Calu3 (cell line): ENCODE measurements at regions not wholly inside any gene's neighbourhood (a gene's known extent, or its start where the extent isn't known, plus 50 kb on each side); places are given as distances from the start of the nearest gene placed in this dataset.

Experiments used
- BruUV-seq: library from RNA; stranded (reverse); fragments of 400-500 nt; replicated peaks from 2 replicates; lab custom pipeline; 2021; lab: Mats Ljungman, UMichigan
- CTCF ChIA-PET: fragments of 300-600 bp; sonication (Branson Sonifier 250); formaldehyde crosslinking; loops from one replicate; lab custom pipeline; 2022; ENCODE audit warnings: antibody characterized with exemption; lab: Charles Lee
- DNase-seq: peaks from one replicate; pipeline ENCODE4 v3.0.0; 2022
- H3K27ac Mint-ChIP-seq: one replicate; pipeline ENCODE4 v1.8.0; 2022; ENCODE audit warnings: mixed read lengths; ENCODE audit not compliant: unreplicated experiment
- H3K27me3 Mint-ChIP-seq: one replicate; pipeline ENCODE4 v1.8.0; 2022; ENCODE audit warnings: mixed read lengths; ENCODE audit not compliant: unreplicated experiment
- H3K36me3 Mint-ChIP-seq: one replicate; pipeline ENCODE4 v1.8.0; 2022; ENCODE audit warnings: mild to moderate bottlenecking, moderate library complexity, mixed read lengths; ENCODE audit not compliant: insufficient read depth, unreplicated experiment
- H3K4me1 Mint-ChIP-seq: one replicate; pipeline ENCODE4 v1.8.0; 2022; ENCODE audit warnings: mild to moderate bottlenecking, low read depth, mixed read lengths; ENCODE audit not compliant: unreplicated experiment
- H3K4me3 Mint-ChIP-seq: one replicate; pipeline ENCODE4 v1.8.0; 2022; ENCODE audit warnings: mild to moderate bottlenecking, low read depth, moderate library complexity, mixed read lengths; ENCODE audit not compliant: unreplicated experiment
- H3K9me3 Mint-ChIP-seq: one replicate; pipeline ENCODE4 v1.8.0; 2022; ENCODE audit warnings: low read depth, mixed read lengths; ENCODE audit not compliant: unreplicated experiment
- CTCF ChIP-seq: fragments of 200-600 bp; IDR thresholded peaks from one replicate; pipeline ENCODE4 v1.8.0; 2022; ENCODE audit warnings: antibody characterized with exemption; ENCODE audit not compliant: unreplicated experiment
- intact Hi-C: fragments of 100-400 bp; cut with micrococcal nuclease; formaldehyde crosslinking; loops from one replicate; pipeline ENCODE4 v1.10.0; 2022; ENCODE audit not compliant: unreplicated experiment

- Mint-ChIP-seq H3K27ac (no peak overlapping the region), H3K4me3 (no peak overlapping the region), H3K4me1 (no peaks in the 10 kb centered on the region), H3K36me3 (no peaks in the 10 kb centered on the region), H3K9me3 (peaks cover under 1% of the 10 kb centered on the region), H3K27me3 (no peaks in the 10 kb centered on the region)
- no peak for DNase-seq
- BruUV-seq, result no TSS peak
- intact Hi-C loops, result loop anchor here (5.0 kb wide), 1 partner anchor 679 kb away; no protein-coding TSS in a partner anchor
- no peak for TF ChIP-seq CTCF
- CTCF ChIA-PET, result no interaction called here
Measured at GRCh38 chr3:67791620-67792019, 137.2 kb upstream of the SUCLG2 start.

GRCh38 chr3:67790043-67790442 lies 135.6 kb upstream of the SUCLG2 start:
- intact Hi-C loops, result loop anchor here (1.0 to 5.0 kb wide), 2 partner anchors 409 to 678 kb away; no protein-coding TSS in a partner anchor
- no TSS peak for BruUV-seq

GRCh38 chr3:67788396-67788795 lies 134.0 kb upstream of the SUCLG2 start:
- Mint-ChIP-seq H3K9me3 (peaks cover 3% of the 10 kb centered on the region), H3K4me3 (no peak overlapping the region), H3K27me3 (no peaks in the 10 kb centered on the region), H3K36me3 (no peaks in the 10 kb centered on the region), H3K4me1 (no peaks in the 10 kb centered on the region), H3K27ac (no peak overlapping the region)
- CTCF ChIA-PET, result no interaction called here
- DNase-seq, result no peak
- no peak for TF ChIP-seq CTCF
- intact Hi-C loops, result no loop called here
- BruUV-seq, result no TSS peak

More at GRCh38 chr3:67790043-67790442, 135.6 kb upstream of the SUCLG2 start:
- no peak overlapping the region for H3K4me3 Mint-ChIP-seq
- peaks cover 3% of the 10 kb centered on the region for H3K9me3 Mint-ChIP-seq
- CTCF ChIA-PET, result interaction anchor here (1.1 kb wide), 1 partner anchor 678 kb away, joined by 3 read pairs; no protein-coding TSS in a partner anchor
- no peaks in the 10 kb centered on the region for H3K27me3 Mint-ChIP-seq
- peak; percentile 55 for DNase-seq
- TF ChIP-seq CTCF, result peak; percentile 17
- no peaks in the 10 kb centered on the region for H3K4me1 Mint-ChIP-seq
- H3K36me3 Mint-ChIP-seq, result no peaks in the 10 kb centered on the region
- no peak overlapping the region for H3K27ac Mint-ChIP-seq

- CTCF ChIA-PET, result interaction anchor here (0.6 kb wide), 1 partner anchor 671 kb away, joined by 3 read pairs; no protein-coding TSS in a partner anchor
- DNase-seq, result no peak
- no TSS peak for BruUV-seq
- Mint-ChIP-seq H3K9me3 (peaks cover 8% of the 10 kb centered on the region), H3K4me3 (no peak overlapping the region), H3K4me1 (no peaks in the 10 kb centered on the region), H3K36me3 (no peaks in the 10 kb centered on the region), H3K27ac (no peak overlapping the region), H3K27me3 (no peaks in the 10 kb centered on the region)
- intact Hi-C loops, result no loop called here
- TF ChIP-seq CTCF, result no peak
Measured at GRCh38 chr3:67783281-67784250, 129.2 kb upstream of the SUCLG2 start.
